Posterior vena cava (tissue), 2 donors: ENCODE measurements at regions not wholly inside any gene's neighbourhood (a gene's known extent, or its start where the extent isn't known, plus 50 kb on each side); places are given as distances from the start of the nearest gene placed in this dataset.
"Not testable (repeated sequence)": the region's sequence is repeated elsewhere in the genome, so short reads cannot be mapped to it uniquely, and the experiment has no call there.

Experiments
- DNase-seq: peaks from one replicate; pipeline ENCODE4 v3.0.0-alpha.2; 2020; ENCODE audit warnings: low spot score
- intact Hi-C, 2 donors: fragments of 100-400 bp; cut with DNase I; formaldehyde crosslinking; loops; one replicate each; pipeline versions ENCODE4 v1.14.1 to v1.14.2; 2022 to 2023
- donor health status: DM: yes; HTN: yes; CAD: no.
- donor health status: DM: yes; HTN: yes; CAD: no.

DNA sequence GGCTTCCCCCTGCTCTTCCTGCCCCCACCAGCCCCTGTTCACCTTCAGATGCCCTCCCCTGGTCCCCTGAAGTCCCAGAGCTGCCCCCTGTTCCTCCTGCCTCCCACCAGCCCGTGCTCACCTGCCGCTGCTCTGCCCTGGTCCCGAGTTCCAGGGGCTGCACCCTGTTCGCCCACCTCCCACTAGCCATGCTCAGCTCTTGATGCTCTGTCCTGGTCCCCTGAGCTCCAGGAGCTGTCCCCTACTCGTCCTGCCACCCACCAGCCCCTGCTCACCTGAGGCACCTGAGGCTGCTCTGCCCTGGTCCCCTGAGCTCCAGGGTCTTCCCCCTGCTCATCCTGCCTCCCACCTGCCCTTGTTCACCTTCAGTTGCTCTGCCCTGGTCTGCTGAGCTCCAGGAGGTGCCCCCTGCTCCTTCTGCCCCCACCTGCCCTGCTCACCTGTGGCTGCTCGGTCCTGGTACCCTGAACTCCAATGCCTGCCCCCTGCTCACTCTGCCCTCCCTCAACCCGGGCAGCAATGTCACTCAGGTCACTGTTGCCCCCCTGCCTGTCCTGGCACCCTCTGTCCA lies 120.4 kb downstream of the TMEM121 start:
- DNase-seq, intact Hi-C loops: not testable (repeated sequence)

DNA sequence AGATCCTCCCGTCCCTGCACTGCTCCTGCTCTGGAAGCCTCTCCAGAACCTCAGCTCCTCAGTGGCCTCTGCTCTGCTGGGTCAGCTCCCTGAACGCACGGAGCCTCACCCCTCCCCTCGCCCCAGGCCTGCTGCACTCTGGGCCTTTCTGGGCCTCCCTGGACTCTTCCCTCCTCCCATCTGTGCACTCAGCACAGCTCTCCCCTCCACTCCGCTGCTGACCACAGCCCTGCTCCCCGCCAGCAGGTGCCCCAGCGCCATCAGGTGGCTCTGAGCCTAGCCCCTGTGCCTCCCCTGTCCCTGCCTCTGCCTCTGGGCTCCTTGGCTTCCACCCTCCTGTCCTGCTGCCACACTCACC lies 121.0 kb downstream of the TMEM121 start:
- intact Hi-C loops, result not testable (repeated sequence)
- DNase-seq, result peak; percentile 61

DNA sequence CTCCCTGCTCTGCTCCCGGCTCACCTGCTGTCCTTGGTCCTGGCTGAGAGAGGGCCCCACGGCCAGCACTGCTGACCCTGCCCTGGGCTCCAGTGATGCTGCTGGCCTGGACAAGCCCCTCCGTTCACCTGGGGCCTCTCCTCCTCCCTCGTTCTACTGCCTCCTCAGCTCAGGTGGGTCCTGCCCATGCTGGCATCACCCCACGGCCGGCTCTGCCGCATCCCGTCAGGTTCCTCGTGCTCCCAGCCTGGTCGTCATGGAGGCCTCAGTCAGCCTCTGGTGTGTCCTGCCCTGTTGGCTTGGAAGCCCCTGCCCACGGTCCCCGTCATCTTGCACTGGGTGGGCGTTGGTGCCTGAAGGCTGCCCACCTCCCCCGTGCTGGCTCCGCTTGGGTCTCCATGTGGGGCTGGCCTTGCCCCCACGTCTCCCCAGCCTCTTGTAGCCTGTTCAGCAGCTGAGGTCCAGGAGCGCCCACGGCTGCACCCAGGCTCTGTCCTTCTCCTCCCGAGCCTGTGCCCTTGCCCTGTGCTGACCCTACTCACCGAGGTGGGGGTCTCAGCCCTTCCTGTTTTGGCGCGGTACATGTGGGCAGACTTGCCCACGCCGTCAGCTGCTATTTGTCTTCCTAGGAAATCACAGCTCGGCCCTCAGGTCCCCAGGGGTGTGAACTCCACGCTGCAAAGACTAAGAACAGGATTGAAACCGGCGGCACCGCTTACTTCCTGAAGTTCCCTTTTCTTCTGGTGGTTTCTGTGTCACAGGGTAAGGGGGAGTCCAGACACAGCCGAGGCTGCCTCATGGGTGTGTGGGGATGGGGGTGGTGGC lies 121.6 kb downstream of the TMEM121 start:
- intact Hi-C loops, result no loop called here
- DNase-seq, result peak; percentile 77

DNA sequence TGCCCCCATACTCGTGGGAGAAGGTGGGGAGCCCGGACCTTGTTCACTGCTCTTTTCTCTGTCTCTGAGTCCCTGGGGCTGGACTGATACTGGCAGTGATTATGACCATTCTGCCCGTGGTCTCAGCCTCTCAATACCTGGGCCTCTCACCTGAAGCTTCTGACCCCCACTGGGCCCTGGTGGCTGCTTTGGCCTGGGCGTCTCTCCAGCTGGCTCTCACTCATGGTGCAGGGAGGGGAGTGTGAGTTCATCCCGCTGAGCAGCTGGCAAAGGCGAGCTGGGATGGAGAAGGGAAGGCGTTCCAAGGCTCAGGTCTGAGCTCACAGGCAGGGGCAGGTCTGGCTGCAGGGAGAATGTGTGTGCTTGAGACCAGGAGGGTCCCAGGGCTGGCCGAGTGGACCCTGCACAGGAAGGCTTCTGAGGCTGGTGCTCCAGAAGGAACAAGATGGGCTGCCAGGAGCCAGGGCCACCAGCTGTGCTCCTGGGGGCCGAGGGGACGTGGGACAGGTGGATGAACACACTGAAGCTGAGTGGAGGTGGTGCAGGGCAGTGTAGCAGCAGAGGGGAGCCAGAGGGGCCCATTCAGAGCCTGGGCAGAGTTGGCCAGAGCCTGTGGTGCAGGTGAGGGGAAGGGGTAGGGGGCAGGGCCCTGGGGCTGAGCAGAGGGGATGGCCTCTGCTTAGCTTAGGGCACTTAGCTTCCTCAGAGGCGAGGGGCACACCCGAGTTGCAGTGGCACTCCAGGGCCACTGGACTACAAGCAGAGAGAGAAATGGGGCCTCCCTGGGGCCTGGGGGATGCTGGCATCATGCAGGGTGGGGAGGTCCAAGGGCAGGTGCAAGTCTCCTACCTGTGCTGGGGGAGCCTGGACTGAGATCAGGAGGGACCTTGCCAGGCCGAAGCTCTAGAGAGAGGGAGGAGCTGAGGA lies 122.5 kb downstream of the TMEM121 start:
- intact Hi-C loops, DNase-seq: not testable (repeated sequence)

DNA sequence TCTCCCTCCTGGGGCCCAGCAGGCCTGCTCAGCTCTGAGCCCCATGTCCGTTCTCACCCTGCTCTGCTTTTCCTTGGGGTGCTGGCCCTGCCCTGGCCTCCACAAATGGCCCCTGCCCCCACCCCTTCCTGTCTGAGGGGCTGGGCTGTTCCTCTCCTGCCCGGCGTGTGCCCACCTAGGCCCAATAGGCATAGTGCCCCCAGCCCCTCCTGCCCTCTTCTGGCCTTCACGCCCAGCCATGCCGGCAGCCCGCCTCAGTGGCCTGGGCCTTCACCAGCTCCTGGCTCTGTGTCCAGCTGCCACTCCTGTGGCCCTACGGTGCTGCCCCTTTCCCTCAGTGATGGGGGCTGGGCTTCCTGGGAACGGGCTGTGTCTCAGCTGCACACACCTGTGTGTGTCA lies 125.9 kb downstream of the TMEM121 start:
- intact Hi-C loops, DNase-seq: not testable (repeated sequence)

GRCh38 chr14:105653921-105654320 lies 127.5 kb downstream of the TMEM121 start:
- intact Hi-C loops, DNase-seq: not testable (repeated sequence)

DNA sequence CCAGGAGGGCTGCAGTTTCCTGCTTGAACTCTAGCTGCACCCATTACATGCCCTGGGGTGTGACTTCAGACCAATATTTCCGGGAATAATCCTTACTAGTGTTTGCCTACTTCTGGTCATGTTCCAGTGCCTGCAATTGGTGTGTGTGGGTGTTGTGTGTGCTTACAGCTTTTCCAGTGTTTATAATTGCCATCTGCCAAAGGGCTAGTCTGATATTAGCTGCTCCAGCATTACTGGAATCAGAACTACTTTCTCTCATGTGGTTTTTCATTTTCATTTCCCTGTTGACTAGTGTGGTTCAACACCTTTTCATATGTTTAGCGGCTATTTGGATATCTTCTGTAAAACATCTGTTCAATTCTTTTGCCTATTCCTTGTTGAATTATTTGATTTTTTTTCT lies 132.9 kb downstream of the TMEM121 start:
- intact Hi-C loops, result not testable (repeated sequence)

DNA sequence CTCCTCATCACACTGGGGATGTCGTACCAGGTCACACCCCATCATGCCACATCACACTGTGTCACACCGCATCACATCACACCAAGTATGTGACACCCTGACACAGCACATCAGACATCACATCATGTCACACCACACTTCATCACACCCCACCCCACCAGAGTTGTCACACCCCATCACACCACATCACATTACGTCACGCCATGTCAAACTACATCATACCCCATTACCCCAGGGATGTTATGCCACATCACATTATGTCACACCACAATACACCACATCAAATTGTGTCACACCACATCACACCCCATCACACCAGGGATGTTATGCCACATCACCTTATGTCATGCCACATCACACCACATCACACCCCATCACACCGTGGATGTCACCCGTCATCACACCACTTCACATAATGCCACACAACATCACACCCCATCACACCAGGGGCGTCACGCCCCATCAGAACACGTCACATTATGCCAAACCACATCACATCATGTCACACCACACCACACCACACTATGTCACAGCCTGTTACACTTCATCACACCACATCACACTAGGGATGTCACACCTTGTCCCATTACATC lies 133.6 kb downstream of the TMEM121 start:
- intact Hi-C loops, result no loop called here
- no peak for DNase-seq

More for the DNA sequence above, 132.9 kb downstream of the TMEM121 start:
- DNase-seq, result not testable (repeated sequence)

GRCh38 chr14:105660816-105661531 lies 134.6 kb downstream of the TMEM121 start:
- intact Hi-C loops, result no loop called here
- no peak for DNase-seq

DNA sequence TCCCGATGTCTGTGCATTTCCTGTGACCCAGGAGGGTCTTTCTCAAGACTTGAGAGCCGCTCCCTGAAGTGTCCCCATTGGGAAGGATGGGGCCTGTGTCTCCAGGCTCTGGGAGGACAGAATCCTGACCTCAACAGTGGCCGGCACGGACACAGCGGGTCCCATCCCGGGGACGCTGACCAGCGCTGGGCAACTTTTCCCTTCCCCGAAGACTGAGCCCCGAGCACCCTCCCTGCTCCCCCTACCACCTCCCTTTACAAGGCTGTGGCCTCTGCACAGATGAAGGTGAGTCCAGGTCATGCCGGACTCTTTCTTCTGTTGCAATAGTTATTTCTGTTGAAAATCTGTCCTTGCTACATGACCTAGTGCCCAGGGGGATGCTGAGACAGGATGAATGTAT lies 135.7 kb downstream of the TMEM121 start:
- DNase-seq, intact Hi-C loops: not testable (repeated sequence)

- not testable (repeated sequence) for DNase-seq
Observed at GRCh38 chr14:105662592-105662991, 136.2 kb downstream of the TMEM121 start.

GRCh38 chr14:105663323-105663722 lies 136.9 kb downstream of the TMEM121 start:
- intact Hi-C loops, DNase-seq: not testable (repeated sequence)

More at GRCh38 chr14:105662592-105662991, 136.2 kb downstream of the TMEM121 start:
- intact Hi-C loops, result not testable (repeated sequence)

- intact Hi-C loops, DNase-seq: not testable (repeated sequence)
Observed at GRCh38 chr14:105663818-105664596, 137.6 kb downstream of the TMEM121 start.

GRCh38 chr14:105664691-105665090 lies 138.3 kb downstream of the TMEM121 start:
- intact Hi-C loops, result no loop called here
- DNase-seq, result no peak

DNA sequence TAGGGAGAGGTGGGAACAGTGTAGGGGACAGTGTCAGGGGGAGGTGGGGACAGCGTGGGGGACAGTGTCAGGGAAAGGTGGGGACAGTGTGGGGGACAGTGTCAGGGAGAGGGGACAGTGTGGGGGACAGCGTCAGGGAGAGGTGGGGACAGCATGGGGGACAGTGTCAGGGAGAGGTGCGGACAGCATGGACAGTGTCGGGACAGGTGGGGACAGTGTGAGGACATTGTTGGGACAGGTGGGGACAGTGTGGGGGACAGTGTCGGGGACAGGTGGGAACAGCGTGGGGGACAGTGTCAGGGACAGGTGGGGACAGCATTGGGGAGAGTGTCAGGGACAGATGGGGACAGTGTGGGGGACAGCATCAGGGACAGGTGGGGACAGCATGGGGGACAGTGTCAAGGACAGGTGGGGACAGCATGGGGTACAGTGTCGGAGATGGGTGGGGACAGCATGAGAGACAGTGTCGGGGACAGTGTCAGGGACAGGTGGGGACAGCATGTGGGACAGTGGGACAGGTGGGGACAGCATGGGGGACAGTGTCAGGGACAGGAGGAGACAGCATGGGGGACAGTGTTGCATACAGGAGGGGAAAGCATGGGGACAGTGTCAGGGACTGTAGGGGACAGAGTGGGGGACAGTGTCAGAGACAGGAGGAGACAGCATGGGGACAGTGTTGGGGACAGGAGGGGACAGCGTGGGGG lies 139.0 kb downstream of the TMEM121 start:
- intact Hi-C loops, result no loop called here

DNA sequence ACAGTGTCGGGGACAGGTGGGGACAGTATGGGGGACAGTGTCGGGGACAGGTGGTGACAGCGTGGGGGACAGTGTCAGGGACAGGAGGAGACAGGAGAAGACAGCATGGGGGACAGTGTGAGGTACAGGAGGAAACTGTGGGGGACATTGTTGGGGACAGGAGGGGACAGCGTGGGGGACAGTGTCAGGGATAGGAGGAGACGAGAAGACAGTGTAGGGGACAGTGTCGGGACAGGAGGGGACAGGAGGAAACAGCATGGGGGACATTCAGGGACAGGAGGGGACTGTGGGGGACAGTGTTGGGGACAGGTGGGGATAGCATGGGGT lies 139.5 kb downstream of the TMEM121 start:
- no peak for DNase-seq
- intact Hi-C loops, result no loop called here

More for the DNA sequence above, 139.0 kb downstream of the TMEM121 start:
- no peak for DNase-seq

GRCh38 chr14:105666420-105666819 lies 140.0 kb downstream of the TMEM121 start:
- DNase-seq, result no peak

More at GRCh38 chr14:105666420-105666819, 140.0 kb downstream of the TMEM121 start:
- intact Hi-C loops, result no loop called here
